ENCODE measurements at regions not wholly inside any gene's neighbourhood (a gene's known extent, or its start where the extent isn't known, plus 50 kb on each side); places are given as distances from the start of the nearest gene placed in this dataset.

- H3K4me1 ChIP-seq (ENCODE audit: control insufficient read depth, insufficient read depth, low read length): no peaks in the 10 kb centered on the region
- Mint-ChIP-seq H3K36me3 (no peaks in the 10 kb centered on the region), H3K9me3 (no peaks in the 10 kb centered on the region), H3K27ac (no peak overlapping the region), H3K27me3 (ENCODE audit: low read depth in 2 of 2) (no peaks in the 10 kb centered on the region), H3K4me3 (no peak overlapping the region), H3K4me1 (no peaks in the 10 kb centered on the region)
- H3K36me3 ChIP-seq (ENCODE audit: control insufficient read depth, insufficient read depth, low read length): no peaks in the 10 kb centered on the region
- no peak for ATAC-seq
- 88% methylated on average over 14 of the region's 14 CpGs for WGBS (ENCODE audit: insufficient coverage)
- H3K27ac ChIP-seq (ENCODE audit: low read length): no peak overlapping the region
- TF ChIP-seq, protein P1, sequence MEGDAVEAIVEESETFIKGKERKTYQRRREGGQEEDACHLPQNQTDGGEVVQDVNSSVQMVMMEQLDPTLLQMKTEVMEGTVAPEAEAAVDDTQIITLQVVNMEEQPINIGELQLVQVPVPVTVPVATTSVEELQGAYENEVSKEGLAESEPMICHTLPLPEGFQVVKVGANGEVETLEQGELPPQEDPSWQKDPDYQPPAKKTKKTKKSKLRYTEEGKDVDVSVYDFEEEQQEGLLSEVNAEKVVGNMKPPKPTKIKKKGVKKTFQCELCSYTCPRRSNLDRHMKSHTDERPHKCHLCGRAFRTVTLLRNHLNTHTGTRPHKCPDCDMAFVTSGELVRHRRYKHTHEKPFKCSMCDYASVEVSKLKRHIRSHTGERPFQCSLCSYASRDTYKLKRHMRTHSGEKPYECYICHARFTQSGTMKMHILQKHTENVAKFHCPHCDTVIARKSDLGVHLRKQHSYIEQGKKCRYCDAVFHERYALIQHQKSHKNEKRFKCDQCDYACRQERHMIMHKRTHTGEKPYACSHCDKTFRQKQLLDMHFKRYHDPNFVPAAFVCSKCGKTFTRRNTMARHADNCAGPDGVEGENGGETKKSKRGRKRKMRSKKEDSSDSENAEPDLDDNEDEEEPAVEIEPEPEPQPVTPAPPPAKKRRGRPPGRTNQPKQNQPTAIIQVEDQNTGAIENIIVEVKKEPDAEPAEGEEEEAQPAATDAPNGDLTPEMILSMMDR (IDR thresholded peaks at IDR 0.05): no peak
- H3K4me3 ChIP-seq (ENCODE audit: low read length): no peak overlapping the region
- no peaks in the 10 kb centered on the region for H3K27me3 ChIP-seq (ENCODE audit: control insufficient read depth, insufficient read depth, low read length)
- no peak for DNase-seq
- H3K9me3 ChIP-seq (ENCODE audit: control insufficient read depth, insufficient read depth, low read length): no peaks in the 10 kb centered on the region
- intact Hi-C loops (cut with micrococcal nuclease): no loop called here
Measured at GRCh38 chr10:131495892-131496291, 184.4 kb upstream of the TCERG1L start.

- ATAC-seq: no peak
- no peak overlapping the region for H3K27ac ChIP-seq (ENCODE audit: low read length)
- Mint-ChIP-seq H3K9me3 (no peaks in the 10 kb centered on the region), H3K27ac (no peak overlapping the region), H3K36me3 (no peaks in the 10 kb centered on the region), H3K4me1 (no peaks in the 10 kb centered on the region), H3K4me3 (no peak overlapping the region), H3K27me3 (ENCODE audit: low read depth in 2 of 2) (no peaks in the 10 kb centered on the region)
- no peaks in the 10 kb centered on the region for H3K4me1 ChIP-seq (ENCODE audit: control insufficient read depth, insufficient read depth, low read length)
- TF ChIP-seq, protein P1 (IDR thresholded peaks at IDR 0.05): no peak
- no peaks in the 10 kb centered on the region for H3K27me3 ChIP-seq (ENCODE audit: control insufficient read depth, insufficient read depth, low read length)
- H3K4me3 ChIP-seq (ENCODE audit: low read length): no peak overlapping the region
- intact Hi-C loops (cut with micrococcal nuclease): no loop called here
- WGBS (ENCODE audit: insufficient coverage): 93% methylated on average over 16 of the region's 16 CpGs
- H3K36me3 ChIP-seq (ENCODE audit: control insufficient read depth, insufficient read depth, low read length): no peaks in the 10 kb centered on the region
- no peak for DNase-seq
- H3K9me3 ChIP-seq (ENCODE audit: control insufficient read depth, insufficient read depth, low read length): no peaks in the 10 kb centered on the region
Measured at GRCh38 chr10:131496351-131497052, 185.0 kb upstream of the TCERG1L start.

DNA sequence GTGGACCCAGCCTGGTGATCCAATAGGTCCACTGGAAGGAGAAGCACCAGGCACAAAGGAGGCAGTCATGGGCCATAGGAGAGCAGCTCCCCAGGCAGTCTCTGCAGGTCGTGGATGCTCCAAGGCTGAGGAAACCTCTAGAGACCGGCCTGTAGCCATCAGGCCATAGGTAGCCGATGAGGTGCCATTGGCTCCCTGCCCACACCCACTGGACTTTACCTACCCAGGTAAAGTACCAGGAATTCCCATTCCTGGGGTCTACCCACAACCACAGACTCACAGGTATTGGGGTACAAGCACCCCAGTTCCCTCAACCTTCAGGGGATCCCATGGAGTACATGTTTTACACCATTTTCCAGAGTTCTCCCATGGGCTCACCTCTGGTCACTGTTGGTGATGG lies 188.0 kb upstream of the TCERG1L start:
- peaks cover 7 to 12% of the 10 kb centered on the region in 2 donors for H3K9me3 Mint-ChIP-seq
- Histone ChIP-seq H3K9me3 (ENCODE audit: control insufficient read depth, insufficient read depth, low read length) (peaks cover 7% of the 10 kb centered on the region), H3K4me1 (ENCODE audit: control insufficient read depth, insufficient read depth, low read length) (no peaks in the 10 kb centered on the region), H3K36me3 (ENCODE audit: control insufficient read depth, insufficient read depth, low read length) (no peaks in the 10 kb centered on the region), H3K4me3 (ENCODE audit: low read length) (no peak overlapping the region), H3K27ac (ENCODE audit: low read length) (no peak overlapping the region), H3K27me3 (ENCODE audit: control insufficient read depth, insufficient read depth, low read length) (no peaks in the 10 kb centered on the region)
- no peaks in the 10 kb centered on the region for H3K27me3 Mint-ChIP-seq (ENCODE audit: low read depth in 2 of 2)
- WGBS (ENCODE audit: insufficient coverage): 79% methylated on average over 3 of the region's 3 CpGs
- H3K36me3 Mint-ChIP-seq: peaks cover 8% of the 10 kb centered on the region
- no peaks in the 10 kb centered on the region for H3K4me1 Mint-ChIP-seq
- TF ChIP-seq, protein P1 (IDR thresholded peaks at IDR 0.05): no peak
- ATAC-seq: no peak
- no peak overlapping the region for H3K27ac Mint-ChIP-seq
- intact Hi-C loops (cut with micrococcal nuclease): no loop called here
- DNase-seq: no peak
- H3K4me3 Mint-ChIP-seq: no peak overlapping the region

DNA sequence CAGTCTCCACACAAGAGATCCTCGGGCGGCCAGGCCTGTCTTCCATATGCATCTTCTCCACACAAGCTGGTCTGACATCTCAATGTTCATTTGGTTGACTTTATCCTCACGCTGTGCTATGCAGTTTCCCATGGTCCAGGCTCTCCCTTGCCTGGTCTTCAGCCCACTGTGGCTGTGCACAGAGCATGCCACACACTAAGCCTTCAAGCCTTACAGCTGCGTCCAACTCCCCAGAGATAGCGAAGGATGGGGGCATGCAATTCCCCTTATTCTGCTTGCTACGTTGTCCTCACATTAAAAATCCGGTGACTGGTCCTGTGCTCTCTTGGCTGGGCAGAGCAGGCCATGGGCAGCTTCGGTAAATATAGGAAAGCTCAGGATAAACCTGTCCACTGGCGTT lies 188.7 kb upstream of the TCERG1L start:
- DNase-seq (no peak), ATAC-seq (no peak)
- Mint-ChIP-seq H3K27me3 (ENCODE audit: low read depth in 2 of 2) (no peaks in the 10 kb centered on the region), H3K27ac (no peak overlapping the region), H3K4me3 (no peak overlapping the region), H3K36me3 (peaks cover 8% of the 10 kb centered on the region), H3K9me3 (peaks cover 7 to 12% of the 10 kb centered on the region in 2 donors), H3K4me1 (no peaks in the 10 kb centered on the region)
- Histone ChIP-seq H3K27ac (ENCODE audit: low read length) (no peak overlapping the region), H3K9me3 (ENCODE audit: control insufficient read depth, insufficient read depth, low read length) (peaks cover 7% of the 10 kb centered on the region), H3K36me3 (ENCODE audit: control insufficient read depth, insufficient read depth, low read length) (no peaks in the 10 kb centered on the region), H3K27me3 (ENCODE audit: control insufficient read depth, insufficient read depth, low read length) (no peaks in the 10 kb centered on the region), H3K4me1 (ENCODE audit: control insufficient read depth, insufficient read depth, low read length) (no peaks in the 10 kb centered on the region), H3K4me3 (ENCODE audit: low read length) (no peak overlapping the region)
- TF ChIP-seq, protein P1 (IDR thresholded peaks at IDR 0.05): no peak
- WGBS (ENCODE audit: insufficient coverage): 87% methylated on average over 9 of the region's 9 CpGs
- intact Hi-C loops (cut with micrococcal nuclease): no loop called here

All from natural killer cell (primary cell).